RCC 7860 (cell line): ENCODE measurements at regions not wholly inside any gene's neighbourhood (a gene's known extent, or its start where the extent isn't known, plus 50 kb on each side); places are given as distances from the start of the nearest gene placed in this dataset.

Source experiments
- DNase-seq: peaks from one replicate; pipeline ENCODE4 v3.0.0-alpha.2; 2015; ENCODE audit warnings: low spot score
- FAIRE-seq: peaks from 2 replicates; lab custom pipeline; 2012; peaks lifted over from hg19 to GRCh38; lab: Jason Lieb, UNC

DNA sequence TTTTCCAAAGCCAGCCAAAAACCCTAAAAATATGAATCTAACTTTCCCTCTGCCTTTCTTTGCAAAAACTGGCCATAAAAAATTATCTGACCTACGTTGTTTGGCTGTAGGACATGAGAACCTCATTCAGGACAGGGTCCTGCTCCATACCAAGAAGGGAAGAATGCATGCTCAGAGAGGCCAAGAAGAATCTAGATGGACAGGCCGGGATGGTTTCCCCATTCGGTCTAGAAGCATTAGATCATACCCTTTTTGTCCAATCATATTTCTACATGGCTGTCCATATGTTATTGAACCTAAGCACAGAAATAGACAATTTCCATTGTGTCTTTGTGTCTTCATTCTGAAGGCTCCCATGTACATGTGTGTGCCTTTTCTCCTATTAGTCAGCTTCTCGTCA, 2120.4 kb upstream of the PIK3C3 start:
- DNase-seq (no peak), FAIRE-seq (no peak)

- no peak for DNase-seq
- FAIRE-seq: no peak
Measured at GRCh38 chr18:39825485-39826150, 2129.4 kb upstream of the PIK3C3 start.

DNA sequence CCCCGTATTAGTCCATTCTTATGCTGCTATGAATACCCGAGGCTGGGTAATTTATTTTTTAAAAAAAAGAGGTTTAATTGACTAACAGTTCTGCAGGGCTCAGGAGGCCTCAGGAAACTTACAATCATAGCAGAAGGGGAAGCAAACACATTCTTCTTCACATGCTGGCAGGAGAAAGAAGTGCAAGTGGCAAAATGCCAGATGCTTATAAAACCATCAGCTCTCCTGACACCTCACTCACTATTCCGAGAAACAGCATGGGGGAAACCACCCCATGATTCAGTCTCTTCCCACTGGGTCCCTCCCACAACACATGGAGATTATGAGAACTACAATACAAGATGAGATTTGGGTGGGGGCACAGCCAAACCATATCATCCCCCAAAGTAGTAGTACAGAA, 2148.5 kb upstream of the PIK3C3 start:
- FAIRE-seq (no peak), DNase-seq (no peak)

- FAIRE-seq: no peak
- no peak for DNase-seq
Measured at GRCh38 chr18:39805218-39805617, 2149.8 kb upstream of the PIK3C3 start.

GRCh38 chr18:39802648-39803229, 2152.3 kb upstream of the PIK3C3 start:
- no peak for DNase-seq
- FAIRE-seq: no peak

DNA sequence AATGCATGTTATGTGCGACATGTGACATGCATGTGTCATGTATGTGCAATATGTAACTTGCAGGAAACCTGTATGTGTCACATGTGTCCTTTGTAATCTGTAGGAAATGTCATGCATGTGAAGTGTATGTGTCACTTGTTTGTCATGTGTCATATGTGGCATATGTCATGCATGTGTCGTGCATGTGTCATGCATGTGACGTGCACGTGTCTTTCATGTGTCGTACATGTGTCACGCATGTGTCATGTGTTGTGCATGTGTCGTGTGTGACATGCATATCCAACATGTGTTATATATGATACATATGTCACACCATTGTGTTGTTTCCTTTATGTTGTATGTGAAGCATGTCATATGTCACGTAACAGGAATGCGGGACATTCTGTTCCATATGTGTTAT, 2153.2 kb upstream of the PIK3C3 start:
- DNase-seq (no peak), FAIRE-seq (no peak)

DNA sequence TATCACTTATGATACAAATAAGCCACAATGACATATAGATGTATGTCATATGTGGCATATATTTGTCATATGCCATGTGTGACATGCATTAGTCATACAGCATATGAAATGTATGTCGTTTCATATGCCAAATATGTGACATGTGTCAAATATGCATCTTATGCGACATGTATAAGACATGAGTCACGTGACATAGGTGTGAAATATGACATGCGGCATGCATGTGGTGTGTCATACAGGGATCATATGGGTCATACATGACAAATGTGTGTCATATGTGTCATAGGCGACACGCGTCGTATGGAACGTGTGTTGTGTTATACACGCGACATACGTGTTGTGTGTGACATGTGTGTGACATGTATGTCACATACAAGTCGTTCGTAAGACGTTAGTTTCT, 2154.0 kb upstream of the PIK3C3 start:
- DNase-seq (no peak), FAIRE-seq (no peak)

DNA sequence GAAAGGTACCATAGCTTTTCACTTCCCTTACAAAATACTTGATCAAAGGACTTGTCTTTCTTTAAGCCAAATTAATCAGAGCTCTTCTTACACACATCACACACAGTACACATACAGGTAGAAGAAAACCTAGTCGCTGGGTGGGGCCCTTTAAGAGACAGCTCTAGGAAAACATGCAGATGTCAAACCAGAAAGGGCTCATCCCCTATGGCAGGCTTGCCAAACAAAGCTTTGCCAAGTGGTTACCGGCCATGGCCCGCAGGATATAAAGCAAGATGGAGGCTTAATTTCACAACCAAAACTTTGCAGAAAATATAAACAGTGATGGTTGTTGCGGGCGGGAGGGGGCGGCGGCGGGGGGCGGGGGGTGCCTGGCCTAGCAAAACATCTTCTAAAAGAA, 2156.0 kb upstream of the PIK3C3 start:
- FAIRE-seq (no peak), DNase-seq (no peak)

DNA sequence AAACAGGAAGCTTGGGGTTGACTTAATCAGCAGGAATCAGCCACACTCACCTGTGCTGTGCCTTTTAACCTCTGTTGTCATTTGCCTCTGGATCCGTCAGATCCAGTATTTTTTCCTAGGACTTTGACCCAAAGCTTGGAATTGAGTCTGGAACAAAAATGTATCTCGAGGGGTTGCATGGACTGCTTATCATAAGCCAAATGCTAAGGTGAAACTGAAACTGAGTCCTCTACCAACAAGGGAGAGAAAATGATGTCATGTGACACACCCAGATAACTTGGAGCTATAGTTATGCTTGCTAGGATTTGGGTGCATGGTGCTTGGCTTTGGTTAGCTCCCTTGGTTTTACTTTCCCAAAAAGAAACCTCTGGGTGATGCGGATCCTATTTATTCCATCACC, 2158.6 kb upstream of the PIK3C3 start:
- FAIRE-seq (no peak), DNase-seq (no peak)

GRCh38 chr18:39795350-39795749, 2159.7 kb upstream of the PIK3C3 start:
- no peak for DNase-seq
- FAIRE-seq: no peak

DNA sequence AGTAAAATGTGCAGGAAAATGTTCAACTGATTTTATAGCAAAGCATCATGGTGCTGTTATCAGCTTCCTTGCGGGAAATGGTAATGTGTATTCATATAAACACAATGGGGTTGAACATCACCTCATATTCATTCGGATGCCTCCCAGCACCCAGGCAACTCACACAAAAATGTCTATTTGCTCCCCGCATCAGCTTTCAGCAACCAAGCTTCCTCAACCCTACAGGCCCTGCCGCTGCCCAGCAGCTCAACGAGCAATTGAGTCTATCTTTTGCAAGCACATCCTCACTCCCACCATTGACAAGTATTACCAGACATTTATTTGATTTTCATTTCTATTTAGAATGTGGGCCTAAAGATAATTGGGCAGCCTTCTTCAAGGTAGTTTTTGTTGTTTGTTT, 2161.4 kb upstream of the PIK3C3 start:
- FAIRE-seq (no peak), DNase-seq (no peak)

- DNase-seq: no peak
- FAIRE-seq: no peak
Measured at GRCh38 chr18:39788383-39788782, 2166.7 kb upstream of the PIK3C3 start.

GRCh38 chr18:39786477-39786876, 2168.6 kb upstream of the PIK3C3 start:
- no peak for FAIRE-seq

GRCh38 chr18:39784541-39784940, 2170.5 kb upstream of the PIK3C3 start:
- FAIRE-seq: no peak
- DNase-seq: no peak

More at GRCh38 chr18:39786477-39786876, 2168.6 kb upstream of the PIK3C3 start:
- no peak for DNase-seq

DNA sequence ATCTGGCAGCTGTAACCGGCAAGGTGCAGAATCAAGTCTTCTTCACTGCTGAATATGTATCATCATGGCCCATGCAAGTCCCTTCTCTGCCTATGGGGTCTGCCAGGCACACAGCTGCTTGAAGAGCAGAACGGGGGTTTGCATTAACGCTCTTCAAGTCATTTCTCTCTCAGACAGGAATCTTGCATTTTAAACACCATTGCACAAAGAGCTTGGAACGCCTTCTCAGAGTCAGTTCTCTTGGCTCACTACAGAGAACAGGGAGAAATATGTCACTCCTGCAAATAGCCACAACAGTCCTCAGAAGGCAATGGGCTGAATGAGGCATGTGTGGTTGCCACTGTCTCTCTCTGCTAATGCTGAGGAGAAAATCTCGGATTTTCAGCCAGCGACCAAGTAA, 2173.5 kb upstream of the PIK3C3 start:
- FAIRE-seq (no peak), DNase-seq (no peak)

- FAIRE-seq: no peak
- no peak for DNase-seq
Measured at GRCh38 chr18:39780774-39781173, 2174.3 kb upstream of the PIK3C3 start.

- DNase-seq: no peak
- no peak for FAIRE-seq
Measured at GRCh38 chr18:39779926-39780325, 2175.1 kb upstream of the PIK3C3 start.

DNA sequence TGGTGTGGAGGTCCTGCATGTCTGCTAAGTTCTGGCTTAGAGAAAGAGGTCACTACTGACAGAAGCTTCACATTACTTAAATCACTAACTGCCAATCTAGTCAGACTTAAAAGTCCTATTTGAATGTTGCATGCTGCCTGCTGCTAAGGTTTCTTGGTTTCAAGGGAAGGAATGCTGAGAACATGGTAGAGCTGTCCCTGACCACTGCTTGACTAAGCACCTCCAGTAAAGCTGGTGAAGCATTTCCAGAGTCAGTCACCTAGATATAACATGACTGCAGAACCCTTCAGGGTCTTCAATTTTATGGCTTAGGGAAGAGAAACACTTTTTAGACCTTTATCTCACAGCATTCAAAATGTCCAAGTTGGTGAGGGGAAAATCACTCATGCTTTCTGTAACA, 2178.3 kb upstream of the PIK3C3 start:
- no peak for DNase-seq
- FAIRE-seq: no peak

GRCh38 chr18:39774957-39775598, 2180.0 kb upstream of the PIK3C3 start:
- no peak for FAIRE-seq
- no peak for DNase-seq

DNA sequence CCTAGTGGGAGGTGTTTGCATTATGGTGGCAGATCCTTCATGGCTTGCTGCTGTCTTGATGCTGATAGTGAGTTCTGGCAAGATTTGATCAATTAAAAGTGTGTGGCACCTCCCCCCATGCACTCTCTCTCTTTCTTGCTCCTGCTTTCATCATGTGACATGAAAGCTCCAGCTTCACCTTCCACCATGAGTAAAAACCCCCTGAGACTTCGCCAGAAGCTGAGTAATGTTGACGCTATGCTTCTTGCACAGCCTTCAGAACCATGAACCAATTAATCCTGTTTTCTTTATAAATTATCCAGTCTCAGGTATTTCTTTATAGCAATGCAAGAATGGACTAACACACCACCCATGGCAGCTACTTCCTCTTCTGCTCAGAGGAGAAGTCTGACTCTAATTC, 2181.4 kb upstream of the PIK3C3 start:
- no peak for FAIRE-seq

DNA sequence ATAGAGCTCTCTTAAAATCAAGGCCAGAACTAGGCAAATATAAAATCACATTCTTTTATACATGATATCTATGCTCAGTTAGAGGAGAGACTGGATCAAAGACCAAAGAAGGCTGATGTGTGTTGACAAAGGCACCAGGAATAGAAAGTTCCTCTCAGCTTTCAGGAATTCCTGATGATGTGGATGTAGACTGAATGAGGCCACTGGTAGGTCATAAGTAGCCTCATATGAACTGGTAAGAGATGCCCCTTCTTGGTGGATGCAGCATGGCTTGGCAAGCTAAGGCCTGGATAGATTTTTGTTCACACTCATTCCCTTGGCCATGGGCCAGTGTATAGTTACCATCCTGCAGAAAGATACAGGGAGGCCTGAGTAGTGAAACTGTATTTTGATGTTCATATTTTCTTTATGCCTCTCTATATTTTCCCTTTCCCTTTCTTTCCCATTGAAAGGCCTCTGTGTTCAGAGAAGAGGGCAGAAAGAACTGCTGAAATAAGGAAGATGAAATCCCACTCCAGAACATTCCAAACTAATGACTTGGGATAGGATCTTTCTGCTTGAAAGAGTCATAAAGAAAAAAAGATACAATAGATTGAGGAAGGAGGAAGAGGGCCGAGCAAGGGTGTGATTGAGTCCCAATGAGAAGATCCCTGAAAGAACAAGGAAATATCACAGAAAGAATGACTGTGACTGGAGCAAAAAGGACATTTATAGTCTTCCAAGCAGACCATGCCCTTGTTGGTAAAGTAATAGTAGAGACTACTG, 2182.7 kb upstream of the PIK3C3 start:
- DNase-seq: no peak

More for the DNA sequence above, 2181.4 kb upstream of the PIK3C3 start:
- DNase-seq: no peak

DNA sequence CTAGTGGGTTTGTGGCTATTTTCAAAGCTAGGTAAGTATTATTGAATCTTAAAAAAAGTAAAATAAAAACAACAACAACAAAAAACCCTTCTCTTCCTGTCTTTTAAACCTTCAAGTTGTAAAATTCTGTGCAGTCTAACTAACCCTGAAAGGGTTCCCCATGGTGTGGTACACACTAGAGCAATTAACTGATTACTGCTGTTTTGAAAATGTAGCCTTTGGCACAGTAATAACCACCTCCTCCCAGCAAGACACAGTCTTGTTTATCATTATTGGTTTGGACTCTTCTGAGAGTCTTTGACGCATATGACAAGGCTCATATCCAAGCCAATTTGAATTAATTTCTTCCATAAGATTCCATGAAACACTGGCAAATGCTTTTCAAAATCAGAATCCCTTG, 2184.6 kb upstream of the PIK3C3 start:
- DNase-seq: no peak
- FAIRE-seq: no peak

More for the DNA sequence above, 2182.7 kb upstream of the PIK3C3 start:
- FAIRE-seq: no peak
